Hepatocyte (in vitro differentiated cells): ENCODE measurements at regions not wholly inside any gene's neighbourhood (a gene's known extent, or its start where the extent isn't known, plus 50 kb on each side); places are given as distances from the start of the nearest gene placed in this dataset.

Source experiments
- EZH2 ChIP-seq: fragments of 200-600 bp; sonication (generic); IDR thresholded peaks from 2 replicates; pipeline ENCODE4 v1.6.1; 2016; ENCODE audit warnings: antibody characterized with exemption, mild to moderate bottlenecking, borderline replicate concordance
- EZH2phosphoT487 ChIP-seq: fragments of 200-600 bp; sonication (generic); IDR thresholded peaks from one replicate; pipeline ENCODE4 v1.6.1; 2018; ENCODE audit warnings: antibody characterized with exemption, mild to moderate bottlenecking, low read depth, moderate library complexity; ENCODE audit not compliant: unreplicated experiment, severe bottlenecking
- TF ChIP-seq, protein P1 (sequence below): fragments of 200-600 bp; sonication (generic); IDR thresholded peaks from 2 replicates; pipeline ENCODE4 v1.5.1; 2016; ENCODE audit warnings: antibody characterized with exemption, mild to moderate bottlenecking; ENCODE audit not compliant: poor library complexity

DNA sequence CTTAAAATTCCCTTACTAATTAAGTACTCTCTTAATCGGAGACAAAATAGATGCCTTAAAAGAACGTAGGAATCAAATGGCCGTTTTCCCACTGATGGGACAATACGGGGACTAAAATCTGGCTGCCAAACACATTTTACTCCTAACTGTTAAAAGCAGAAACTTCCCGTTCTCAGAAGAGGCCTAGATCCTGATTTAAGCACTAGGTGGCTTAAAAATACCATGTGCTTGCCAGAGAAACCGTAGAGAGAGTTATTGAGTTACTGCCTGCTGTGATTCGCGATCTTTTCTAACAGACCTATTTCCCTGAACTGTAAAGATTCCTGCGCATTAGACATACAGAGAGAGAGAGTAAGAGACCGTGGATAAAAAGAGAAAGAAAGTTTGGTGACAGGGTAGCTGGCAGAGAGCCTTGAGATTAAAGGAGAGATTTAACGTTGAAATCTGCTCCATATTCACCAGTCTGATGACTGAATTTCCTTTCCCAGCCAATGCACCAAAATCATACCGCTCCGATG is 54.4 kb upstream of the STUM start:
- TF ChIP-seq EZH2 (no peak), EZH2phosphoT487 (no peak)
- TF ChIP-seq, protein P1, sequence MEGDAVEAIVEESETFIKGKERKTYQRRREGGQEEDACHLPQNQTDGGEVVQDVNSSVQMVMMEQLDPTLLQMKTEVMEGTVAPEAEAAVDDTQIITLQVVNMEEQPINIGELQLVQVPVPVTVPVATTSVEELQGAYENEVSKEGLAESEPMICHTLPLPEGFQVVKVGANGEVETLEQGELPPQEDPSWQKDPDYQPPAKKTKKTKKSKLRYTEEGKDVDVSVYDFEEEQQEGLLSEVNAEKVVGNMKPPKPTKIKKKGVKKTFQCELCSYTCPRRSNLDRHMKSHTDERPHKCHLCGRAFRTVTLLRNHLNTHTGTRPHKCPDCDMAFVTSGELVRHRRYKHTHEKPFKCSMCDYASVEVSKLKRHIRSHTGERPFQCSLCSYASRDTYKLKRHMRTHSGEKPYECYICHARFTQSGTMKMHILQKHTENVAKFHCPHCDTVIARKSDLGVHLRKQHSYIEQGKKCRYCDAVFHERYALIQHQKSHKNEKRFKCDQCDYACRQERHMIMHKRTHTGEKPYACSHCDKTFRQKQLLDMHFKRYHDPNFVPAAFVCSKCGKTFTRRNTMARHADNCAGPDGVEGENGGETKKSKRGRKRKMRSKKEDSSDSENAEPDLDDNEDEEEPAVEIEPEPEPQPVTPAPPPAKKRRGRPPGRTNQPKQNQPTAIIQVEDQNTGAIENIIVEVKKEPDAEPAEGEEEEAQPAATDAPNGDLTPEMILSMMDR: no peak
